Heart right ventricle (tissue), 16 donors: ENCODE measurements at regions not wholly inside any gene's neighbourhood (a gene's known extent, or its start where the extent isn't known, plus 50 kb on each side); places are given as distances from the start of the nearest gene placed in this dataset.

Source experiments
- ATAC-seq, 8 donors: fragments of 200-7000 bp; cut with Tn5 transposase; one replicate each; pipeline ENCODE4 v1.9.1; 2020; ENCODE audit warnings: mild to moderate bottlenecking in 8 of 8, moderate library complexity in 8 of 8, moderate number of reproducible peaks in 1 of 8
- DNase-seq, 2 donors: peaks; one replicate each; pipeline ENCODE4 v3.0.0-alpha.2; 2020
- H3K27ac ChIP-seq, 10 donors: fragments of 200-600 bp; sonication (generic) in 2 of 10; one replicate each; pipeline versions ENCODE4 v1.5.0 to v1.8.0; 2020 to 2022; ENCODE audit warnings: mild to moderate bottlenecking in 3 of 10
- H3K27me3 ChIP-seq, 7 donors: fragments of 200-600 bp; one replicate each; pipeline ENCODE4 v1.8.0; 2021 to 2022; ENCODE audit warnings: mild to moderate bottlenecking in 2 of 7
- H3K36me3 ChIP-seq, 9 donors: fragments of 200-600 bp; sonication (generic) in 1 of 9; one replicate each; pipeline versions ENCODE4 v1.5.0 to v1.8.0; 2020 to 2022; ENCODE audit warnings: mild to moderate bottlenecking in 2 of 9
- H3K4me1 ChIP-seq, 9 donors: fragments of 200-600 bp; sonication (generic) in 1 of 9; one replicate each; pipeline versions ENCODE4 v1.5.0 to v1.8.0; 2020 to 2022; ENCODE audit warnings: mild to moderate bottlenecking in 4 of 9
- H3K4me3 ChIP-seq, 10 donors: fragments of 200-600 bp; sonication (generic) in 2 of 10; one replicate each; pipeline versions ENCODE4 v1.5.0 to v1.8.0; 2020 to 2022; ENCODE audit warnings: mild to moderate bottlenecking in 7 of 10, moderate library complexity in 2 of 10
- H3K9me3 ChIP-seq, 11 donors: fragments of 200-600 bp in 10 of 11; sonication (generic) in 2 of 11; one replicate each; pipeline versions ENCODE4 v1.5.0 to v1.8.0; 2013 to 2022; ENCODE audit warnings: mild to moderate bottlenecking in 2 of 11, control low read depth in 1 of 11, moderate library complexity in 1 of 11
- WGBS, 2 donors: extraction: QIAGEN DNeasy Blood & Tissue Kit; methylation state at CpG; one replicate each; pipeline ENCODE4 v1.1.7; 2013; ENCODE audit warnings: inconsistent platforms in 1 of 2; 5-methylcytosine and 5-hydroxymethylcytosine counted together
- intact Hi-C, 10 donors: fragments of 100-400 bp; cut with DNase I; formaldehyde crosslinking; loops; one replicate each; pipeline versions ENCODE4 v1.11.1 to v1.14.2; 2022
- TF ChIP-seq, protein P1 (sequence below), 9 donors: fragments of 200-600 bp; sonication (generic) in 2 of 9; IDR thresholded peaks; one replicate each; pipeline versions ENCODE4 v1.5.0 to v1.8.0; 2021 to 2022; ENCODE audit warnings: antibody characterized with exemption in 9 of 9, mild to moderate bottlenecking in 5 of 9, moderate library complexity in 1 of 9
- donor health status: Arrhythmogenic right ventricular cardiomyopathy.
- donor health status: ischemic (EF 13 %, LVEDD 7.1; RV severe dilation, severe dysfunction).
- donor health status: healthy with polysubstance abuse.
- donor health status: DM: no; HTN: yes; CAD: no.
- donor health status: DM: no; HTN: no; CAD: no.
- donor health status: ischemic (EF 25% LVEDD 6.9; RV normal size, moderate dysfunction).
- donor health status: ischemic (EF 25% LVEDD 5.7; RV mildly dilated, moderate dysfunction).
- donor health status: healthy.
- donor health status: DM: yes; HTN: yes; CAD: no.
- donor health status: Ischemic cardiomyopathy.
- donor health status: ischemic (EF 35%, LVEDD 5.7; RV mildly dilated, moderate dysfunction).
- donor health status: nonischemic (EF 11% LVEDD 7.7; RV severe dilation, severe dysfunction).
- donor health status: DM: yes; HTN: yes; CAD: no.
- donor health status: PGD.
- donor health status: ischemic (EF 29% LVEDD 5.4; RV normal size, mild dysfunction).
- donor health status: nonischemic (EF 23%, LVEDD 6.1; RV moderate dilation, normal function).

DNA sequence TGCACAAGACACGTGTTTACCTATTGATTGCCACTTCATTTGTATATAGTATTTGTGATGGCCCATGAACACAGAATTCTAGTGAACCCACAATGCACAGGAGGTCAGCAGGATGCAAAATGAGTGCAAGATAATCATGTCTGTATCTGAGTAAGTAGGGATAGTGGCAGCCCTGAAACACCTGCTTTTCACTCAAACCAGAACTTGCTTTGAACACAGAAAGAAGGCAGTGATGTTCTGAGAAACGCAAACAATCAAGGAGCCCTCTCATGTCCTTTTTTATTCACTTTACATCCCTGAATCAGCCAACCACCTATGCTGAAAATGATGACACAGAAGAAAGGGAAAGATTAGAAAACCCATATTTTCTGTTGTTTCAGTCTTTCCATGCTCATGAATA lies 170.4 kb upstream of the AVPR1A start:
- Histone ChIP-seq H3K36me3 (no peaks in the 10 kb centered on the region), H3K27me3 (no peaks in the 10 kb centered on the region), H3K4me1 (peaks cover 0 to 17% (median 5%) of the 10 kb centered on the region in 9 donors), H3K27ac (no peak overlapping the region), H3K4me3 (no peak overlapping the region), H3K9me3 (peaks cover 0 to 8% (median 0%) of the 10 kb centered on the region in 11 donors)
- intact Hi-C loops: loop anchor here in 1 of 10 donors (10.0 kb wide), 1 partner anchor 103 kb away; no protein-coding TSS in a partner anchor
- 87 to 91% methylated on average over 2 of the region's 2 CpGs for WGBS, 2 donors
- TF ChIP-seq, protein P1, sequence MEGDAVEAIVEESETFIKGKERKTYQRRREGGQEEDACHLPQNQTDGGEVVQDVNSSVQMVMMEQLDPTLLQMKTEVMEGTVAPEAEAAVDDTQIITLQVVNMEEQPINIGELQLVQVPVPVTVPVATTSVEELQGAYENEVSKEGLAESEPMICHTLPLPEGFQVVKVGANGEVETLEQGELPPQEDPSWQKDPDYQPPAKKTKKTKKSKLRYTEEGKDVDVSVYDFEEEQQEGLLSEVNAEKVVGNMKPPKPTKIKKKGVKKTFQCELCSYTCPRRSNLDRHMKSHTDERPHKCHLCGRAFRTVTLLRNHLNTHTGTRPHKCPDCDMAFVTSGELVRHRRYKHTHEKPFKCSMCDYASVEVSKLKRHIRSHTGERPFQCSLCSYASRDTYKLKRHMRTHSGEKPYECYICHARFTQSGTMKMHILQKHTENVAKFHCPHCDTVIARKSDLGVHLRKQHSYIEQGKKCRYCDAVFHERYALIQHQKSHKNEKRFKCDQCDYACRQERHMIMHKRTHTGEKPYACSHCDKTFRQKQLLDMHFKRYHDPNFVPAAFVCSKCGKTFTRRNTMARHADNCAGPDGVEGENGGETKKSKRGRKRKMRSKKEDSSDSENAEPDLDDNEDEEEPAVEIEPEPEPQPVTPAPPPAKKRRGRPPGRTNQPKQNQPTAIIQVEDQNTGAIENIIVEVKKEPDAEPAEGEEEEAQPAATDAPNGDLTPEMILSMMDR (IDR thresholded peaks at IDR 0.05): no peak
- no peak for DNase-seq
- ATAC-seq: no peak

DNA sequence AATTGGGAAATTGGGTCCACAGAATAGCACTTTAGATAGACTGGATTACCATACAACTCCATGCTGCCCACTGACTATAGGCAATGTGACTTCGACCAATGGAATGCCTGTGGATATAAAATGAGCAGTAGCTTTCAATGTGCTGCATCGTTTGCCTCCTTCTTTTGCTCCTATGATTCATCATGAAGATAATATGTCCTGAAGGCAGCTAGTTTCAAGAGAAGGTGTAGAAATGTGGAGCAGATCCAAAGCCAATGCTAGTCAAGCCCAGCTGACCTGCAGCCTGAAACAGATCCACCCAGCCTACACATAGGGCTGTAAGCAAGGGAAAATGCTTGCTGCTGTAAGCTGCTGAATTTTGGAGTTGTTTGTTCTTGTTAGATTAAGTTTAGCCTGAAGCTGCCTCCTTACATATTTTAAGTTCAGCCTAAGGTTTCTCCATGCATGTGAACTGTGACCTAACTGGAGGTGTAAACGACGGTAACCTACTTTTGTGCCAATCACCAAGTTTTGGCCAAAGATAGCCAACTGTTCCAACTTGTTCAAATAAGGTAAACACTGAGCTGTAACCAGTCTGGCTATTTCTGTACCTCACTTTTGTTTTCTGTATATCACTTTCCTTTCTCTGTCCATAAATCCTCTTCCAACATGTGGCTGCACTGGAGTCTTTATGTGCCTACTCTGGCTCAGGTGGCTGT lies 169.1 kb upstream of the AVPR1A start:
- no peaks in the 10 kb centered on the region for H3K36me3 ChIP-seq
- no peaks in the 10 kb centered on the region for H3K27me3 ChIP-seq
- DNase-seq: no peak
- TF ChIP-seq, protein P1 (IDR thresholded peaks at IDR 0.05): no peak
- ATAC-seq: no peak
- no peak overlapping the region for H3K27ac ChIP-seq
- peaks cover 0 to 6% (median under 1%) of the 10 kb centered on the region in 9 donors for H3K4me1 ChIP-seq
- 86 to 88% methylated on average over 4 of the region's 4 CpGs for WGBS, 2 donors
- H3K4me3 ChIP-seq: no peak overlapping the region
- peaks cover 0 to 8% (median 0%) of the 10 kb centered on the region in 11 donors for H3K9me3 ChIP-seq
- intact Hi-C loops: loop anchor here in 1 of 10 donors (10.0 kb wide), 1 partner anchor 105 kb away; no protein-coding TSS in a partner anchor

DNA sequence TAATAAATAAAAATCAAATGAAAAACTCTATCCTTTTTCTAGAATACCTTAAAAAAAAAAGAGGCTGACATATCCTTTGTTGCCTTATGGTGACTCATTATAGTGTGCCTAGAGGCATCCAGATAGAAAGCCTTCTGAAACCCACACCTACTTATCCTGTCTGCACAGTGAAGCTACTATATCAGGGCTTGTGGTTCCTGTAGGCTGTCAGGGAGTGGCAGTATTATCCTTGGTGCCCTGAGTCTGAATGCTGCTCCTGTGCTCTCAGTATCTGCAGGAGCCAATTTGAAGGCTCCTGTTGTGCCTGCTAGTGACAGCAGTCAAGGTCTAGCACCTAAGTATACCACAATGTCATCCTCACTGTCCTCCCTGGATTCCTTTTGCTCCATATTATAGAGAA lies 168.4 kb upstream of the AVPR1A start:
- TF ChIP-seq, protein P1 (IDR thresholded peaks at IDR 0.05): peak in 2 of 9 donors; percentile 15 to 34
- no peak overlapping the region for H3K4me3 ChIP-seq
- no peaks in the 10 kb centered on the region for H3K27me3 ChIP-seq
- DNase-seq: no peak
- no peak overlapping the region for H3K27ac ChIP-seq
- peak in 5 of 8 donors; percentile 16 to 55 (median 35) for ATAC-seq
- no peaks in the 10 kb centered on the region for H3K36me3 ChIP-seq
- intact Hi-C loops: no loop called here
- peaks cover 0 to 8% (median 0%) of the 10 kb centered on the region in 11 donors for H3K9me3 ChIP-seq
- H3K4me1 ChIP-seq: no peaks in the 10 kb centered on the region

- no peaks in the 10 kb centered on the region for H3K4me1 ChIP-seq
- intact Hi-C loops: no loop called here
- WGBS, 2 donors: 75 to 82% methylated on average over 1 of the region's 1 CpG
- no peaks in the 10 kb centered on the region for H3K27me3 ChIP-seq
- TF ChIP-seq, protein P1 (IDR thresholded peaks at IDR 0.05): no peak
- DNase-seq: no peak
- peaks cover 0 to 8% (median 0%) of the 10 kb centered on the region in 11 donors for H3K9me3 ChIP-seq
- no peaks in the 10 kb centered on the region for H3K36me3 ChIP-seq
- H3K4me3 ChIP-seq: no peak overlapping the region
- H3K27ac ChIP-seq: no peak overlapping the region
- ATAC-seq: no peak
Measured at GRCh38 chr12:63318933-63319332, 167.9 kb upstream of the AVPR1A start.
